ENCODE measurements at regions not wholly inside any gene's neighbourhood (a gene's known extent, or its start where the extent isn't known, plus 50 kb on each side); places are given as distances from the start of the nearest gene placed in this dataset.
"Not testable (repeated sequence)": the region's sequence is repeated elsewhere in the genome, so short reads cannot be mapped to it uniquely, and the experiment has no call there.

DNA sequence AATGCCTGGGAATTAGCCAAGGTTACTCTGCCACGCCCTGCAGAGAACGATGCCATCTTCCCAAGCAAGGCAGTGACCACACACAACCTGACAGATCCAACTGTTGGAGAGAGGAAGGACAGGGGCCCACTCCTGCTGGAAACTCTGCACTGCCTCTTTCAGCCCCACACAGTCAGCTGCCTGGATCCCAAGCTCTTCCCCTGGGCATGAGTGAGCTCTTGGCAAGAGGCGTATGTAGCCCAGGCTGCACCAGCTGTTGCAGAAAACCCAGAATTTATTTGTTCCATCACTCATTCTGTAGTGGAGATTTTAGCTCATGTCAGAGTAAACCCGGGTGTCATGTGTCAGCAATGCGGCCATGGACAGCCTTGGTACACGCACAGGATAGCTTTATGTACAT lies 135.1 kb upstream of the TRIM24 start:
- no peaks in the 10 kb centered on the region for H3K4me1 ChIP-seq
- intact Hi-C loops (cut with micrococcal nuclease), result no loop called here

DNA sequence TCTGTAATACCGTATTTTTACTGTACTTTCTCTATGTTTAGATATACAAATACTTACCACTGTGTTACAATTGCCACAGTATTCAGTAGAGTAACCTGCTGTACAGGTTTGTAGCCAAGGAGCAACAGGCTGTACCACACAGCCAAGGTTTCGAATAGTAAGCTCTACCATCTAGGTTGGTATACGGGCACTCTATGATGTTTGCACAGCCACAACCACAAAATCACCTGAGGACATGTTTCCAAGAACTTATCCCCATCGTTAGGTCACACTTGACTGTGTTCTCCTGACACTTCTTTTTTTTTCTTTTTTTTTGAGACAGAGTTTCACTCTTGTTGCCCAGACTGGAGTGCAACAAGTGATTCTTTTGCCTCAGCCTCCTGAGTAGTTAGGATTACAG lies 134.6 kb upstream of the TRIM24 start:
- DNase-seq, result no peak
- Histone ChIP-seq H3K36me3 (no peaks in the 10 kb centered on the region), H3K27ac (replicated peaks) (no peak overlapping the region), H3K4me1 (no peaks in the 10 kb centered on the region), H3K4me3 (no peak overlapping the region), H3K9me3 (replicated peaks) (peaks cover 33% of the 10 kb centered on the region), H3K27me3 (ENCODE audit: low read depth) (no peaks in the 10 kb centered on the region)
- TF ChIP-seq, protein P1, sequence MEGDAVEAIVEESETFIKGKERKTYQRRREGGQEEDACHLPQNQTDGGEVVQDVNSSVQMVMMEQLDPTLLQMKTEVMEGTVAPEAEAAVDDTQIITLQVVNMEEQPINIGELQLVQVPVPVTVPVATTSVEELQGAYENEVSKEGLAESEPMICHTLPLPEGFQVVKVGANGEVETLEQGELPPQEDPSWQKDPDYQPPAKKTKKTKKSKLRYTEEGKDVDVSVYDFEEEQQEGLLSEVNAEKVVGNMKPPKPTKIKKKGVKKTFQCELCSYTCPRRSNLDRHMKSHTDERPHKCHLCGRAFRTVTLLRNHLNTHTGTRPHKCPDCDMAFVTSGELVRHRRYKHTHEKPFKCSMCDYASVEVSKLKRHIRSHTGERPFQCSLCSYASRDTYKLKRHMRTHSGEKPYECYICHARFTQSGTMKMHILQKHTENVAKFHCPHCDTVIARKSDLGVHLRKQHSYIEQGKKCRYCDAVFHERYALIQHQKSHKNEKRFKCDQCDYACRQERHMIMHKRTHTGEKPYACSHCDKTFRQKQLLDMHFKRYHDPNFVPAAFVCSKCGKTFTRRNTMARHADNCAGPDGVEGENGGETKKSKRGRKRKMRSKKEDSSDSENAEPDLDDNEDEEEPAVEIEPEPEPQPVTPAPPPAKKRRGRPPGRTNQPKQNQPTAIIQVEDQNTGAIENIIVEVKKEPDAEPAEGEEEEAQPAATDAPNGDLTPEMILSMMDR (IDR thresholded peaks at IDR 0.05; ENCODE audit: borderline replicate concordance), result no peak
- intact Hi-C loops (cut with micrococcal nuclease), result no loop called here

More for the DNA sequence above, 135.1 kb upstream of the TRIM24 start:
- Histone ChIP-seq H3K27ac (replicated peaks) (no peak overlapping the region), H3K9me3 (replicated peaks) (peaks cover 33% of the 10 kb centered on the region), H3K4me3 (no peak overlapping the region), H3K36me3 (no peaks in the 10 kb centered on the region), H3K27me3 (ENCODE audit: low read depth) (no peaks in the 10 kb centered on the region)
- TF ChIP-seq, protein P1 (IDR thresholded peaks at IDR 0.05; ENCODE audit: borderline replicate concordance), result no peak
- DNase-seq, result no peak

DNA sequence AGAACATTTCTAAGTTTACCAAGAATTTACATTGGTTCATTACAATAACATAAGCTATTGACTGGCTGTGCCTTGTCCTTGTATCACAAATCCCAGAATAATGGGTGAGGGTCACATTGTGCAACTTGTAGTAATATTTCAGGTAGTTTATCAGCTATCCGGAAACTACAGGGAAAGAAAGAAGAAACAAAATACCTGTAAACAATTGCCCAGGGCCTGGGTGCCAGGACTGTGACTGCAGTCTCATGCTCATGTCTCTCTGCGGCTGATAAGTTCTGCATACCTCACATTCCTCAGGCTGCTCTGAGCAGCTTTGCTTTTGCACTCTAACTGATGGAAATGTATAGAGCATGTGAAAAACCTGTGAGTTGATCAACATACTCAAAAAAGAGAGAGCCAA lies 131.8 kb upstream of the TRIM24 start:
- Histone ChIP-seq H3K27ac (replicated peaks) (peak overlapping the region; percentile 28), H3K4me3 (no peak overlapping the region), H3K36me3 (no peaks in the 10 kb centered on the region), H3K27me3 (ENCODE audit: low read depth) (no peaks in the 10 kb centered on the region), H3K9me3 (replicated peaks) (peaks cover 59% of the 10 kb centered on the region), H3K4me1 (no peaks in the 10 kb centered on the region)
- TF ChIP-seq, protein P1 (IDR thresholded peaks at IDR 0.05; ENCODE audit: borderline replicate concordance), result no peak
- intact Hi-C loops (cut with micrococcal nuclease), result no loop called here
- no peak for DNase-seq

DNA sequence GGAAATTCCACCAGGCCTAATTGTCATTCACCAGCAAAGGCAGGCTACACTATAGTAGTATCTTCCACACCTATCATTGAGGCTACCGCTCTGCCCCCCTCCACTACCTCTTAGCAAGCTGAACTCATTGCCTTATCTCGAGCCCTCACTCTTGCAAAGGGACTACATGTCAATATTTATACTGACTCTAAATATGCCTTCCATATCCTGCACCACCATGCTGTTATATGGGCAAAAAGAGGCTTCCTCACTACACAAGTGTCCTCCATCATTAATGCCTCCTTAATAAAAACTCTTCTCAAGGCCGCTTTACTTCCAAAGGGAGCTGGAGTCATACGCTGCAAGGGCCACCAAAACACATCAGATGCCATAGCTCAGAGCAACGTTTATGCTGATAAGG lies 127.2 kb upstream of the TRIM24 start:
- H3K9me3 ChIP-seq (replicated peaks), result peaks cover 76% of the 10 kb centered on the region
- H3K4me3 ChIP-seq; intact Hi-C loops (cut with micrococcal nuclease): not testable (repeated sequence)

DNA sequence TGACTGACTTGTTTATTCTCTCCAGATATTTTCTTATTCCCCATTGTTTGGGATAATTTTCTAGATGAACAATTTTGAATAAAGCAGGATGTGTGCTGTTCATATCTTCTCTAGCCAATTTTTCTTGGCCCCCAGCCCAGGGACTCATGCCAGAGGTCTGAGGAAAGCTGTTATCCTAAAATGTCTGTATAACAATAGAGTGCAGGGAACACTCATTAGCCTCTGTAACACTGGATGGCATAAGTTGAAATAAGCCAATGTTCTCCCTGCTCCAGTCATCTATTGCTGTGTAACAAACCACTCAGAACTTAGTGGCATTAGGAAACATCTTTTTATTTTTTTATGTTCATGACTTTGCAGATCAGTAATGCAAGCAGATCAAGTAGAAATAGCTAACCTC lies 121.7 kb upstream of the TRIM24 start:
- H3K9me3 ChIP-seq (replicated peaks), result peaks cover 84% of the 10 kb centered on the region
- intact Hi-C loops (cut with micrococcal nuclease), result no loop called here
- peak overlapping the region; percentile 43 for H3K27ac ChIP-seq (replicated peaks)

More for the DNA sequence above, 127.2 kb upstream of the TRIM24 start:
- DNase-seq; H3K4me1 ChIP-seq; H3K36me3 ChIP-seq; H3K27ac ChIP-seq (replicated peaks); H3K27me3 ChIP-seq (ENCODE audit: low read depth): not testable (repeated sequence)

DNA sequence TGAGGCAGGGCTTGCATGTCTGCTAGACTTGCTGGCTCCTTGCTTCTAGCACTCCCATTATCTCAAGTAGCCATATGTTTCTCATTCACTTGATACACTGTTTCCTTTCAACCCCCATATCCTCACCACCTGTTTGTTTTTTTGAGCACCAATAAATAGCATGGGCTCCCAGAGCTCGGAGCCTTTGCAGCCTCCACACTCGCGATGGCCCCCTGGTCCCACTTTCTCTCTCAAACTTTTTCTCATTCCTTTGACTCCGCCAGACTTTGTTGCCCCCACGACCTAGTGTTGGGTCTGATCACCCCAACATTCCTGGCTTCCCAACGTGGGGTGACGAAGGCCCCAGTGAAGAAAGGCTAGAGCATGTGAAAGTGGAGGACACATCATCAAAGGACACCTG lies 120.8 kb upstream of the TRIM24 start:
- H3K4me3 ChIP-seq; H3K36me3 ChIP-seq; DNase-seq; H3K27me3 ChIP-seq (ENCODE audit: low read depth); intact Hi-C loops (cut with micrococcal nuclease): not testable (repeated sequence)
- H3K27ac ChIP-seq (replicated peaks), result peak overlapping the region; percentile 43
- peaks cover 10% of the 10 kb centered on the region for H3K4me1 ChIP-seq
- H3K9me3 ChIP-seq (replicated peaks), result peaks cover 84% of the 10 kb centered on the region

More for the DNA sequence above, 121.7 kb upstream of the TRIM24 start:
- Histone ChIP-seq H3K27me3 (ENCODE audit: low read depth) (no peaks in the 10 kb centered on the region), H3K4me1 (peaks cover 10% of the 10 kb centered on the region), H3K36me3 (no peaks in the 10 kb centered on the region), H3K4me3 (no peak overlapping the region)
- peak; percentile 73 for DNase-seq
- TF ChIP-seq, protein P1 (IDR thresholded peaks at IDR 0.05; ENCODE audit: borderline replicate concordance), result no peak

DNA sequence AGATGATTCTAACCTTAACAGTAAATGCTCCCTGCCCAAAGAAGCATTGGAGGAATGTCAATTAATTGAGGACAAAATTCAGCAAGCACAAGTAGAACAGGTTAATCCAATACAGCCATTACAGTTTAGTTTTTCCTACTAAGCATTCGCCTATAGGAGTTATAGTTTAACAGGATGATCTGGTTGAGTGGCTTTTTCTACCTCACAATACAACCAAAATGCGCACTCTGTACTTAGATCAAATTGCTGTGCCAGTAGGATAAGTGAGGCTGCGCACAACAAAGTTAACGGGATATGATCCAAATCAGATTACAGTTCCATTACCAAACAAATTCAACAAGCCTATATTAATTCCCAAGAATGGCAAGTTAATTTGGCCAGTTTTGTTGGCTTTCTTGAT lies 117.1 kb upstream of the TRIM24 start:
- Histone ChIP-seq H3K4me3 (no peak overlapping the region), H3K27me3 (ENCODE audit: low read depth) (no peaks in the 10 kb centered on the region), H3K9me3 (replicated peaks) (peaks cover 93% of the 10 kb centered on the region), H3K36me3 (no peaks in the 10 kb centered on the region), H3K4me1 (peaks cover 5% of the 10 kb centered on the region), H3K27ac (replicated peaks) (no peak overlapping the region)
- no peak for DNase-seq
- TF ChIP-seq, protein P1 (IDR thresholded peaks at IDR 0.05; ENCODE audit: borderline replicate concordance), result no peak
- intact Hi-C loops (cut with micrococcal nuclease), result no loop called here

Measured in left ventricle myocardium inferior (tissue), 1 donor.